HG02763 (cell line): ENCODE measurements at regions not wholly inside any gene's neighbourhood (a gene's known extent, or its start where the extent isn't known, plus 50 kb on each side); places are given as distances from the start of the nearest gene placed in this dataset.
"Not testable (repeated sequence)": the region's sequence is repeated elsewhere in the genome, so short reads cannot be mapped to it uniquely, and the experiment has no call there.

ENCODE experiments used
- ATAC-seq: cut with Tn5 transposase; IDR thresholded peaks from one replicate; pipeline ENCODE4 v1.9.1; 2021; ENCODE audit warnings: mild to moderate bottlenecking, moderate library complexity; ENCODE audit not compliant: unreplicated experiment

GRCh38 chr2:160583813-160584537, 90.4 kb upstream of the RBMS1 start:
- ATAC-seq, result no peak

- no peak for ATAC-seq
These were observed 91.4 kb upstream of the RBMS1 start for GRCh38 chr2:160584972-160585494.

- ATAC-seq, result no peak
These were observed 97.1 kb upstream of the RBMS1 start for GRCh38 chr2:160590664-160591063.

GRCh38 chr2:160592401-160592800, 98.8 kb upstream of the RBMS1 start:
- ATAC-seq, result no peak

GRCh38 chr2:160592993-160593392, 99.4 kb upstream of the RBMS1 start:
- ATAC-seq, result no peak

GRCh38 chr2:160596441-160596840, 102.8 kb upstream of the RBMS1 start:
- ATAC-seq, result no peak

- ATAC-seq, result not testable (repeated sequence)
These were observed 106.8 kb upstream of the RBMS1 start for GRCh38 chr2:160600437-160600836.

- no peak for ATAC-seq
These were observed 108.5 kb upstream of the RBMS1 start for GRCh38 chr2:160602073-160602472.

GRCh38 chr2:160603771-160604510, 110.3 kb upstream of the RBMS1 start:
- ATAC-seq, result no peak

GRCh38 chr2:160606341-160606740, 112.7 kb upstream of the RBMS1 start:
- ATAC-seq, result no peak

- ATAC-seq, result no peak
These were observed 115.0 kb upstream of the RBMS1 start for GRCh38 chr2:160608599-160608998.

- no peak for ATAC-seq
These were observed 115.7 kb upstream of the RBMS1 start for GRCh38 chr2:160609346-160609745.

- ATAC-seq, result no peak
These were observed 116.4 kb upstream of the RBMS1 start for GRCh38 chr2:160610041-160610440.

GRCh38 chr2:160612266-160612856, 118.8 kb upstream of the RBMS1 start:
- ATAC-seq, result no peak

GRCh38 chr2:160613466-160614153, 120.0 kb upstream of the RBMS1 start:
- no peak for ATAC-seq

GRCh38 chr2:160614391-160614790, 120.8 kb upstream of the RBMS1 start:
- no peak for ATAC-seq

GRCh38 chr2:160615706-160616105, 122.1 kb upstream of the RBMS1 start:
- no peak for ATAC-seq

GRCh38 chr2:160616149-160616548, 122.5 kb upstream of the RBMS1 start:
- ATAC-seq, result no peak

- no peak for ATAC-seq
These were observed 128.1 kb upstream of the RBMS1 start for GRCh38 chr2:160621748-160622147.

- ATAC-seq, result not testable (repeated sequence)
These were observed 134.5 kb upstream of the RBMS1 start for GRCh38 chr2:160628020-160628637.

- ATAC-seq, result no peak
These were observed 135.2 kb upstream of the RBMS1 start for GRCh38 chr2:160628811-160629210.
